HEK293 (cell line): ENCODE measurements at regions not wholly inside any gene's neighbourhood (a gene's known extent, or its start where the extent isn't known, plus 50 kb on each side); places are given as distances from the start of the nearest gene placed in this dataset.

Experiments used
- CTCF ChIA-PET: fragments of 350-600 bp; formaldehyde crosslinking; extraction: SDS; loops from one replicate; lab custom pipeline; 2021; ENCODE audit warnings: antibody characterized with exemption; lab: Yijun Ruan, JAX
- POLR2A ChIA-PET: fragments of 300-600 bp; formaldehyde crosslinking; extraction: SDS; loops from one replicate; lab custom pipeline; 2020; ENCODE audit warnings: antibody characterized with exemption, inconsistent platforms; lab: Yijun Ruan, JAX
- H3K27ac ChIP-seq: fragments of 200-500 bp; sonication (Bioruptor generic); 2 replicates; pipeline ENCODE4 v1.5.1; 2014; ENCODE audit warnings: low read depth, low read length, control low read depth, inconsistent platforms; ENCODE audit errors: extremely low read depth
- H3K36me3 ChIP-seq, 2 experiments: fragments of 200-500 bp in 1 of 2; sonication (Bioruptor generic) in 1 of 2; 1 replicate in 1 of 2; 2 replicates in 1 of 2; pipeline ENCODE4 v1.5.1; 2014 to 2017; ENCODE audit warnings: inconsistent platforms in 2 of 2, low read length in 2 of 2; ENCODE audit not compliant: control insufficient read depth in 2 of 2, insufficient read depth in 1 of 2
- H3K4me1 ChIP-seq: fragments of 200-500 bp; sonication (Bioruptor generic); 2 replicates; pipeline ENCODE4 v1.5.1; 2014; ENCODE audit warnings: mild to moderate bottlenecking, low read length, inconsistent platforms; ENCODE audit not compliant: control insufficient read depth, insufficient read depth
- H3K4me3 ChIP-seq: 2 replicates; pipeline ENCODE4 v1.5.1; 2011; ENCODE audit warnings: low read depth, mild to moderate bottlenecking, control low read depth, low read length, moderate library complexity
- H3K9me3 ChIP-seq: fragments of 200-500 bp; sonication (Bioruptor generic); 2 replicates; pipeline ENCODE4 v1.5.1; 2014; ENCODE audit warnings: low read depth, low read length, inconsistent platforms; ENCODE audit not compliant: control insufficient read depth, insufficient read depth
- ELK4 ChIP-seq: IDR thresholded peaks from 2 replicates; pipeline ENCODE4 v1.6.1; 2011; ENCODE audit warnings: mild to moderate bottlenecking, low read depth, low read length, borderline replicate concordance
- GLI4 ChIP-seq: fragments of 450-650 bp; formaldehyde crosslinking; IDR thresholded peaks from 2 replicates; pipeline ENCODE4 v1.5.1; 2016; ENCODE audit warnings: missing biosample characterization, missing genetic modification characterization
- GLIS2 ChIP-seq: fragments of 450-650 bp; formaldehyde crosslinking; IDR thresholded peaks from 2 replicates; pipeline ENCODE4 v1.5.1; 2016; ENCODE audit warnings: missing biosample characterization, missing genetic modification characterization
- MYNN ChIP-seq: fragments of 450-650 bp; formaldehyde crosslinking; IDR thresholded peaks from 2 replicates; pipeline ENCODE4 v1.5.1; 2016; ENCODE audit warnings: missing biosample characterization, missing genetic modification characterization, borderline replicate concordance
- PRDM6 ChIP-seq: fragments of 450-650 bp; formaldehyde crosslinking; IDR thresholded peaks from 2 replicates; pipeline ENCODE4 v1.5.1; 2017; ENCODE audit warnings: missing biosample characterization, missing genetic modification characterization
- YY1 ChIP-seq: fragments of 450-650 bp; formaldehyde crosslinking; IDR thresholded peaks from 2 replicates; pipeline ENCODE4 v1.5.1; 2018; ENCODE audit warnings: missing biosample characterization, missing genetic modification characterization
- ZBTB1 ChIP-seq: fragments of 450-650 bp; formaldehyde crosslinking; IDR thresholded peaks from 2 replicates; pipeline ENCODE4 v1.5.1; 2016; ENCODE audit warnings: missing biosample characterization, missing genetic modification characterization
- ZBTB7A ChIP-seq: fragments of 450-650 bp; formaldehyde crosslinking; IDR thresholded peaks from 2 replicates; pipeline ENCODE4 v1.5.1; 2016; ENCODE audit warnings: low read depth, missing biosample characterization, missing genetic modification characterization
- ZFHX2 ChIP-seq: fragments of 450-650 bp; formaldehyde crosslinking; conservative IDR thresholded peaks from 2 replicates; pipeline ENCODE4 v1.5.1; 2016; ENCODE audit warnings: missing biosample characterization, missing genetic modification characterization
- ZIC2 ChIP-seq: fragments of 450-650 bp; formaldehyde crosslinking; IDR thresholded peaks from 2 replicates; pipeline ENCODE4 v1.5.1; 2016; ENCODE audit warnings: missing biosample characterization, missing genetic modification characterization
- ZNF132 ChIP-seq: fragments of 450-650 bp; formaldehyde crosslinking; IDR thresholded peaks from 2 replicates; pipeline ENCODE4 v1.5.1; 2017; ENCODE audit warnings: missing biosample characterization, missing genetic modification characterization, borderline replicate concordance
- ZNF16 ChIP-seq: fragments of 450-650 bp; formaldehyde crosslinking; IDR thresholded peaks from 2 replicates; pipeline ENCODE4 v1.5.1; 2016; ENCODE audit warnings: low read depth, missing biosample characterization, missing genetic modification characterization
- ZNF362 ChIP-seq: fragments of 450-650 bp; formaldehyde crosslinking; IDR thresholded peaks from 2 replicates; pipeline ENCODE4 v1.5.1; 2016; ENCODE audit warnings: missing biosample characterization, missing genetic modification characterization
- ZNF37A ChIP-seq: fragments of 450-650 bp; IDR thresholded peaks from 2 replicates; pipeline ENCODE4 v1.5.1; 2018; ENCODE audit warnings: missing biosample characterization, missing genetic modification characterization
- ZNF426 ChIP-seq: fragments of 450-650 bp; formaldehyde crosslinking; IDR thresholded peaks from 2 replicates; pipeline ENCODE4 v1.5.1; 2017; ENCODE audit warnings: missing biosample characterization, missing genetic modification characterization, mild to moderate bottlenecking, inconsistent platforms, moderate library complexity
- ZNF529 ChIP-seq: fragments of 450-650 bp; formaldehyde crosslinking; IDR thresholded peaks from 2 replicates; pipeline ENCODE4 v1.5.1; 2017; ENCODE audit warnings: missing genetic modification characterization, missing biosample characterization; ENCODE audit not compliant: insufficient replicate concordance
- ZNF558 ChIP-seq: fragments of 450-650 bp; formaldehyde crosslinking; IDR thresholded peaks from 2 replicates; pipeline ENCODE4 v1.5.1; 2016; ENCODE audit warnings: missing biosample characterization, missing genetic modification characterization
- ZNF626 ChIP-seq: fragments of 450-650 bp; sonication (Bioruptor Pico); formaldehyde crosslinking; IDR thresholded peaks from 2 replicates; pipeline ENCODE4 v1.5.1; 2018; ENCODE audit warnings: missing biosample characterization, missing genetic modification characterization, inconsistent platforms
- ZNF629 ChIP-seq: fragments of 450-650 bp; formaldehyde crosslinking; IDR thresholded peaks from 2 replicates; pipeline ENCODE4 v1.5.1; 2017; ENCODE audit warnings: missing biosample characterization, missing genetic modification characterization
- ZNF660 ChIP-seq: fragments of 450-650 bp; IDR thresholded peaks from 2 replicates; pipeline ENCODE4 v1.5.1; 2018; ENCODE audit warnings: missing biosample characterization, mild to moderate bottlenecking, missing genetic modification characterization
- ZNF837 ChIP-seq: fragments of 450-650 bp; formaldehyde crosslinking; IDR thresholded peaks from 2 replicates; pipeline ENCODE4 v1.5.1; 2016; ENCODE audit warnings: missing biosample characterization, missing genetic modification characterization
- ZXDB ChIP-seq: fragments of 450-650 bp; formaldehyde crosslinking; IDR thresholded peaks from 2 replicates; pipeline ENCODE4 v1.5.1; 2016; ENCODE audit warnings: missing biosample characterization, missing genetic modification characterization
- TF ChIP-seq, protein P1 (sequence below): fragments of 450-650 bp; formaldehyde crosslinking; optimal IDR thresholded peaks from 2 replicates; pipeline ENCODE3; 2016; ENCODE audit warnings: missing biosample characterization, mild to moderate bottlenecking, missing genetic modification characterization

DNA sequence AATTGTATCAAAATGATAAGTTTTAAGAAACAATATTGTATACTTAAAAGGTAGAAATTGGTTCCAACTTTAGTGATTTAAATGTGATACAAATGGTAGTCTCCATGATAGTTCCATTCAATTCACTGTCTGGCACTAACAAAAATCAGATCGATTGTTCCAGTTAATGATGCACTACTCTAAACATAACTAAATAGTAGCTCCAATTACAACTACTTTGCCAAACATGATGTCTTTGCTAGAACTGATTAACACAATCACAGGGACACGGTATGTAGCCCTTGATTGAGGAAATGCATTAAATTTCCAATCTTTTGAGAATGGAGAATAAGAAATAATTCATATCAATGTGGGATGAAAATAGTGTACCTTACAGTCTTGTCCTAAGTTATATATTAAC lies 962.4 kb upstream of the GHITM start (continued):
- no peak for TF ChIP-seq ELK4
- no peak for TF ChIP-seq ZBTB7A (tag by site-specific recombination)
- no peak for TF ChIP-seq MYNN (tag by site-specific recombination)
- TF ChIP-seq PRDM6 (tag by site-specific recombination), result no peak
- TF ChIP-seq ZNF426 (tag by site-specific recombination), result no peak
- no peak for TF ChIP-seq ZNF629 (tag by site-specific recombination)

GRCh38 chr10:83178526-83178925 lies 960.8 kb upstream of the GHITM start:
- CTCF ChIA-PET, result no interaction called here
- TF ChIP-seq YY1 (tag by site-specific recombination) (no peak), ZNF558 (no peak), ZNF837 (tag by site-specific recombination) (no peak), ZNF362 (tag by site-specific recombination) (no peak), ZBTB7A (tag by site-specific recombination) (no peak), GLIS2 (no peak), ZNF132 (no peak), GLI4 (tag by site-specific recombination) (no peak), ZNF529 (tag by site-specific recombination) (no peak), ZXDB (tag by site-specific recombination) (no peak), ZNF660 (tag by site-specific recombination) (no peak), ZFHX2 (no peak), ZNF16 (tag by site-specific recombination) (no peak), ZIC2 (tag by site-specific recombination) (no peak), ZBTB1 (tag by site-specific recombination) (no peak), ZNF626 (tag by site-specific recombination) (no peak), ZNF37A (tag by site-specific recombination) (no peak)
- TF ChIP-seq, protein P1, sequence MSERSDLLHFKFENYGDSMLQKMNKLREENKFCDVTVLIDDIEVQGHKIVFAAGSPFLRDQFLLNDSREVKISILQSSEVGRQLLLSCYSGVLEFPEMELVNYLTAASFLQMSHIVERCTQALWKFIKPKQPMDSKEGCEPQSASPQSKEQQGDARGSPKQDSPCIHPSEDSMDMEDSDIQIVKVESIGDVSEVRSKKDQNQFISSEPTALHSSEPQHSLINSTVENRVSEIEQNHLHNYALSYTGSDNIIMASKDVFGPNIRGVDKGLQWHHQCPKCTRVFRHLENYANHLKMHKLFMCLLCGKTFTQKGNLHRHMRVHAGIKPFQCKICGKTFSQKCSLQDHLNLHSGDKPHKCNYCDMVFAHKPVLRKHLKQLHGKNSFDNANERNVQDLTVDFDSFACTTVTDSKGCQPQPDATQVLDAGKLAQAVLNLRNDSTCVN (tag by site-specific recombination), result no peak
- TF ChIP-seq, all 188 proteins: peak for 0
- H3K36me3 ChIP-seq, result no peaks in the 10 kb centered on the region
- POLR2A ChIA-PET, result no interaction called here
- no peaks in the 10 kb centered on the region for H3K9me3 ChIP-seq
- no peak overlapping the region for H3K27ac ChIP-seq
- H3K4me3 ChIP-seq, result no peak overlapping the region
- H3K4me1 ChIP-seq, result no peaks in the 10 kb centered on the region
